Thoracic aorta (tissue), 2 donors: ENCODE measurements at regions not wholly inside any gene's neighbourhood (a gene's known extent, or its start where the extent isn't known, plus 50 kb on each side); places are given as distances from the start of the nearest gene placed in this dataset.

ENCODE experiments used
- ATAC-seq: fragments of 150-250 bp; one replicate; pipeline ENCODE4 v1.8.0; 2017; ENCODE audit warnings: low read depth; ENCODE audit not compliant: insufficient number of reproducible peaks, low FRiP score
- DNase-seq: peaks from one replicate; pipeline ENCODE4 v3.0.0-alpha.2; 2020; ENCODE audit warnings: low spot score
- H3K27ac ChIP-seq, 2 donors: fragments of 200-600 bp; sonication (generic); 1 replicate in 1 of 2; 2 replicates in 1 of 2; pipeline ENCODE4 v1.5.1; 2016; ENCODE audit warnings: mild to moderate bottlenecking in 2 of 2, moderate library complexity in 2 of 2
- H3K27me3 ChIP-seq: fragments of 200-600 bp; sonication (generic); replicated peaks from 2 replicates; pipeline ENCODE4 v1.6.0; 2016; ENCODE audit warnings: mild to moderate bottlenecking; ENCODE audit not compliant: insufficient read depth
- H3K36me3 ChIP-seq: fragments of 200-600 bp; sonication (generic); one replicate; pipeline ENCODE4 v1.5.1; 2016
- H3K4me1 ChIP-seq, 2 donors: fragments of 200-600 bp; sonication (generic); 1 replicate in 1 of 2; 2 replicates in 1 of 2; pipeline versions ENCODE4 v1.5.1 to v1.6.0; 2016; ENCODE audit warnings: low read depth in 2 of 2, mild to moderate bottlenecking in 1 of 2; ENCODE audit not compliant: control insufficient read depth in 1 of 2
- H3K4me3 ChIP-seq: fragments of 200-600 bp; sonication (generic); 2 replicates; pipeline ENCODE4 v1.5.1; 2016; ENCODE audit warnings: mild to moderate bottlenecking
- H3K9me3 ChIP-seq: fragments of 200-600 bp; sonication (generic); 2 replicates; pipeline ENCODE4 v1.5.1; 2016
- CTCF ChIP-seq: fragments of 200-600 bp; sonication (generic); IDR thresholded peaks from one replicate; pipeline ENCODE4 v1.5.1; 2019; ENCODE audit warnings: antibody characterized with exemption

GRCh38 chr6:163871616-163872015 is 457.1 kb downstream of the QKI start:
- Histone ChIP-seq H3K27ac (no peak overlapping the region), H3K36me3 (no peaks in the 10 kb centered on the region), H3K4me1 (no peaks in the 10 kb centered on the region), H3K27me3 (no peaks in the 10 kb centered on the region), H3K9me3 (no peaks in the 10 kb centered on the region), H3K4me3 (no peak overlapping the region)
- ATAC-seq (no peak), DNase-seq (no peak)
- no peak for TF ChIP-seq CTCF

- no peak for TF ChIP-seq CTCF
- ATAC-seq (no peak), DNase-seq (no peak)
Measured at GRCh38 chr6:163867518-163868292, 453.2 kb downstream of the QKI start.

GRCh38 chr6:163866192-163866591 is 451.7 kb downstream of the QKI start:
- no peaks in the 10 kb centered on the region for H3K4me1 ChIP-seq
- H3K27ac ChIP-seq: no peak overlapping the region
- ATAC-seq (no peak), DNase-seq (no peak)
- no peaks in the 10 kb centered on the region for H3K36me3 ChIP-seq
- no peaks in the 10 kb centered on the region for H3K9me3 ChIP-seq
- TF ChIP-seq CTCF: no peak
- H3K27me3 ChIP-seq: no peaks in the 10 kb centered on the region
- no peak overlapping the region for H3K4me3 ChIP-seq

More at GRCh38 chr6:163867518-163868292, 453.2 kb downstream of the QKI start:
- H3K9me3 ChIP-seq: no peaks in the 10 kb centered on the region
- H3K4me3 ChIP-seq: no peak overlapping the region
- no peaks in the 10 kb centered on the region for H3K27me3 ChIP-seq
- H3K4me1 ChIP-seq: no peaks in the 10 kb centered on the region
- no peak overlapping the region for H3K27ac ChIP-seq
- H3K36me3 ChIP-seq: no peaks in the 10 kb centered on the region

GRCh38 chr6:163863565-163863964 is 449.0 kb downstream of the QKI start:
- Histone ChIP-seq H3K27me3 (no peaks in the 10 kb centered on the region), H3K36me3 (no peaks in the 10 kb centered on the region), H3K9me3 (no peaks in the 10 kb centered on the region), H3K4me3 (no peak overlapping the region), H3K4me1 (no peaks in the 10 kb centered on the region), H3K27ac (no peak overlapping the region)
- ATAC-seq: no peak
- TF ChIP-seq CTCF: no peak
- no peak for DNase-seq

GRCh38 chr6:163862701-163863100 is 448.2 kb downstream of the QKI start:
- no peaks in the 10 kb centered on the region for H3K36me3 ChIP-seq
- no peak for ATAC-seq
- H3K4me1 ChIP-seq: no peaks in the 10 kb centered on the region
- H3K4me3 ChIP-seq: no peak overlapping the region
- H3K9me3 ChIP-seq: no peaks in the 10 kb centered on the region
- no peaks in the 10 kb centered on the region for H3K27me3 ChIP-seq
- DNase-seq: no peak
- no peak overlapping the region for H3K27ac ChIP-seq
- no peak for TF ChIP-seq CTCF
